NCI-H146 (cell line): ENCODE measurements at regions not wholly inside any gene's neighbourhood (a gene's known extent, or its start where the extent isn't known, plus 50 kb on each side); places are given as distances from the start of the nearest gene placed in this dataset.
A peak's percentile ranks its signal among the peaks of the same experiment; 100 is the strongest.

Experiments
- DNase-seq: peaks from one replicate; lab custom pipeline; 2025; lab: John Stamatoyannopoulos, UW

GRCh38 chr5:14983666-14984441 lies 112.3 kb upstream of the ANKH start:
- no peak for DNase-seq

- no peak for DNase-seq
Observed at GRCh38 chr5:14980698-14981097, 109.1 kb upstream of the ANKH start.

GRCh38 chr5:14977058-14977685 lies 105.6 kb upstream of the ANKH start:
- DNase-seq, result no peak

GRCh38 chr5:14976486-14976885 lies 104.9 kb upstream of the ANKH start:
- no peak for DNase-seq

- no peak for DNase-seq
Observed at GRCh38 chr5:14971873-14972272, 100.3 kb upstream of the ANKH start.

- DNase-seq, result no peak
Observed at GRCh38 chr5:14968796-14969195, 97.2 kb upstream of the ANKH start.

- no peak for DNase-seq
Observed at GRCh38 chr5:14967166-14967565, 95.6 kb upstream of the ANKH start.

- no peak for DNase-seq
Observed at GRCh38 chr5:14965815-14966214, 94.2 kb upstream of the ANKH start.

- DNase-seq, result no peak
Observed at GRCh38 chr5:14962604-14963003, 91.0 kb upstream of the ANKH start.

GRCh38 chr5:14960120-14960462 lies 88.5 kb upstream of the ANKH start:
- no peak for DNase-seq

- no peak for DNase-seq
Observed at GRCh38 chr5:14959399-14960119, 88.0 kb upstream of the ANKH start.

GRCh38 chr5:14958188-14958587 lies 86.6 kb upstream of the ANKH start:
- no peak for DNase-seq

- no peak for DNase-seq
Observed at GRCh38 chr5:14956423-14957046, 85.0 kb upstream of the ANKH start.

- DNase-seq, result no peak
Observed at GRCh38 chr5:14954616-14955343, 83.2 kb upstream of the ANKH start.

- DNase-seq, result no peak
Observed at GRCh38 chr5:14954216-14954615, 82.6 kb upstream of the ANKH start.

- DNase-seq, result no peak
Observed at GRCh38 chr5:14953075-14953607, 81.6 kb upstream of the ANKH start.

GRCh38 chr5:14948383-14948782 lies 76.8 kb upstream of the ANKH start:
- no peak for DNase-seq

GRCh38 chr5:14946815-14947620 lies 75.4 kb upstream of the ANKH start:
- peak; percentile 6 for DNase-seq

GRCh38 chr5:14945450-14945849 lies 73.9 kb upstream of the ANKH start:
- no peak for DNase-seq

GRCh38 chr5:14944996-14945395 lies 73.4 kb upstream of the ANKH start:
- DNase-seq, result no peak

GRCh38 chr5:14944350-14944739 lies 72.8 kb upstream of the ANKH start:
- DNase-seq, result no peak
